OCI-LY1 (cell line): ENCODE measurements at regions not wholly inside any gene's neighbourhood (a gene's known extent, or its start where the extent isn't known, plus 50 kb on each side); places are given as distances from the start of the nearest gene placed in this dataset.
"Not testable (repeated sequence)": the region's sequence is repeated elsewhere in the genome, so short reads cannot be mapped to it uniquely, and the experiment has no call there.

Experiments
- H2AFZ ChIP-seq: fragments of 200-600 bp; sonication (generic), shearing (Covaris generic); 2 replicates; pipeline ENCODE4 v1.6.0; 2014; ENCODE audit warnings: antibody characterized with exemption, mild to moderate bottlenecking, low read length
- H3F3A ChIP-seq: fragments of 200-600 bp; sonication (generic), shearing (Covaris generic); 2 replicates; pipeline ENCODE4 v1.6.0; 2014; ENCODE audit warnings: mild to moderate bottlenecking, antibody characterized with exemption, low read length, moderate library complexity; ENCODE audit not compliant: insufficient read depth
- H3K27ac ChIP-seq: fragments of 200-600 bp; sonication (generic); 2 replicates; pipeline ENCODE4 v1.5.1; 2014; ENCODE audit warnings: low read length, mixed run types, mild to moderate bottlenecking, low read depth; ENCODE audit not compliant: poor library complexity, severe bottlenecking
- H3K27me3 ChIP-seq: fragments of 200-600 bp; sonication (generic); 2 replicates; pipeline ENCODE4 v1.6.0; 2014; ENCODE audit warnings: antibody characterized with exemption, mild to moderate bottlenecking, low read length, moderate library complexity; ENCODE audit not compliant: insufficient read depth
- H3K36me3 ChIP-seq: fragments of 200-600 bp; sonication (generic); 2 replicates; pipeline ENCODE4 v1.6.1; 2014; ENCODE audit warnings: mild to moderate bottlenecking, antibody characterized with exemption, low read length, moderate library complexity, mixed read lengths; ENCODE audit not compliant: insufficient read depth
- H3K4me1 ChIP-seq: fragments of 200-600 bp; sonication (generic); 2 replicates; pipeline ENCODE4 v1.5.1; 2014; ENCODE audit warnings: mild to moderate bottlenecking, low read length, moderate library complexity; ENCODE audit not compliant: insufficient read depth, severe bottlenecking
- H3K4me2 ChIP-seq: fragments of 200-600 bp; sonication (generic), shearing (Covaris generic); 2 replicates; pipeline ENCODE4 v1.6.1; 2014; ENCODE audit warnings: low read length
- H3K4me3 ChIP-seq: fragments of 200-600 bp; sonication (generic); 2 replicates; pipeline ENCODE4 v1.5.1; 2014; ENCODE audit warnings: low read length, low read depth, mild to moderate bottlenecking, mixed read lengths; ENCODE audit not compliant: poor library complexity, severe bottlenecking
- H3K79me2 ChIP-seq: fragments of 200-600 bp; shearing (Covaris generic); 2 replicates; pipeline ENCODE4 v1.6.1; 2016; ENCODE audit warnings: mixed run types, low read length, mixed read lengths; ENCODE audit not compliant: insufficient read depth
- H3K9ac ChIP-seq: fragments of 200-600 bp; sonication (generic), shearing (Covaris generic); 2 replicates; pipeline ENCODE4 v1.6.1; 2014; ENCODE audit warnings: mild to moderate bottlenecking, low read length, mixed read lengths
- H3K9me2 ChIP-seq: fragments of 200-600 bp; sonication (generic), shearing (Covaris generic); 2 replicates; pipeline ENCODE4 v1.6.1; 2014; ENCODE audit warnings: low read depth, mild to moderate bottlenecking, low read length, mixed read lengths
- H3K9me3 ChIP-seq: fragments of 200-600 bp; shearing (Covaris generic); 2 replicates; pipeline ENCODE4 v1.6.1; 2014; ENCODE audit warnings: low read length, mixed read lengths
- H4K20me1 ChIP-seq: fragments of 200-600 bp; sonication (generic), shearing (Covaris generic); 2 replicates; pipeline ENCODE4 v1.6.0; 2016; ENCODE audit warnings: mild to moderate bottlenecking, low read length; ENCODE audit not compliant: insufficient read depth
- CTCF ChIP-seq: fragments of 200-600 bp; sonication (generic), shearing (Covaris generic); IDR thresholded peaks from 2 replicates; pipeline ENCODE4 v1.5.1; 2017; ENCODE audit warnings: mild to moderate bottlenecking, antibody characterized with exemption, low read length, moderate library complexity, mixed read lengths
- EZH2 ChIP-seq: fragments of 200-600 bp; sonication (generic), shearing (Covaris generic); IDR thresholded peaks from 2 replicates; pipeline ENCODE4 v1.8.0; 2017; ENCODE audit warnings: borderline replicate concordance, mixed run types, mild to moderate bottlenecking, antibody characterized with exemption, low read length, moderate library complexity, mixed read lengths

GRCh38 chr17:22090263-22090935, 398.1 kb downstream of the KCNJ18 start:
- H3F3A ChIP-seq, result no peaks in the 10 kb centered on the region
- no peaks in the 10 kb centered on the region for H4K20me1 ChIP-seq
- H3K9me2 ChIP-seq, result no peaks in the 10 kb centered on the region
- H3K9me3 ChIP-seq, result no peaks in the 10 kb centered on the region
- no peak overlapping the region for H3K9ac ChIP-seq
- peak overlapping the region; percentile 16 for H3K4me3 ChIP-seq
- no peak overlapping the region for H2AFZ ChIP-seq
- TF ChIP-seq EZH2 (no peak), CTCF (no peak)
- peaks cover 26% of the 10 kb centered on the region for H3K4me1 ChIP-seq
- H3K27ac ChIP-seq, result no peak overlapping the region
- no peaks in the 10 kb centered on the region for H3K79me2 ChIP-seq
- no peak overlapping the region for H3K4me2 ChIP-seq
- no peaks in the 10 kb centered on the region for H3K27me3 ChIP-seq
- no peaks in the 10 kb centered on the region for H3K36me3 ChIP-seq

GRCh38 chr17:22091041-22091679, 398.8 kb downstream of the KCNJ18 start:
- H3K9me3 ChIP-seq, H4K20me1 ChIP-seq, H3K9me2 ChIP-seq, H3K27me3 ChIP-seq, H3K4me2 ChIP-seq, H3F3A ChIP-seq, H3K4me3 ChIP-seq, H3K79me2 ChIP-seq, H3K36me3 ChIP-seq, H3K9ac ChIP-seq, H2AFZ ChIP-seq, H3K27ac ChIP-seq: not testable (repeated sequence)
- peaks cover 30% of the 10 kb centered on the region for H3K4me1 ChIP-seq

DNA sequence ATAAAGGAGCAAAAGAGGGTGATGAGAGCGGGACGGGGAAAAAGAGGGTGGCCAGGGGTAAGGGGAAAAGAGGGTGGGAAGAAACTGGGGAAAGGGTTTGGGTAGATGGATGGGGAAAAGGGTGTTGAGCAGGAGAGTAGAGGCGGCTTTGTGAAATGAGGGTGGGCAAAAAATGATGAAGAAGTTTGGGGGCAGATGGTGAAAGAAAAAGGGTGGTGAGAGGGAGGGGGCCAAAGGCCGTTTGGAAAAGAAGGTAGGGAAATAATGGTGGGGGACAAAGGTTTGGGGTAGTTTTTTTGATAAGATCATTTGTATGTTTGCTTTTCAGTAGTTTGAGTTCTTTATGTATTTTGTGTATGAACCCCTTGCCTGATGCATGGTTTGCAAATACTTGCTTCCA, 399.5 kb downstream of the KCNJ18 start:
- H3K4me3 ChIP-seq, H3K79me2 ChIP-seq, H3K27me3 ChIP-seq, H3F3A ChIP-seq, H3K36me3 ChIP-seq, H3K4me2 ChIP-seq, H3K9ac ChIP-seq, H2AFZ ChIP-seq, H3K9me3 ChIP-seq, H4K20me1 ChIP-seq, H3K27ac ChIP-seq, H3K9me2 ChIP-seq: not testable (repeated sequence)
- peaks cover 30% of the 10 kb centered on the region for H3K4me1 ChIP-seq

DNA sequence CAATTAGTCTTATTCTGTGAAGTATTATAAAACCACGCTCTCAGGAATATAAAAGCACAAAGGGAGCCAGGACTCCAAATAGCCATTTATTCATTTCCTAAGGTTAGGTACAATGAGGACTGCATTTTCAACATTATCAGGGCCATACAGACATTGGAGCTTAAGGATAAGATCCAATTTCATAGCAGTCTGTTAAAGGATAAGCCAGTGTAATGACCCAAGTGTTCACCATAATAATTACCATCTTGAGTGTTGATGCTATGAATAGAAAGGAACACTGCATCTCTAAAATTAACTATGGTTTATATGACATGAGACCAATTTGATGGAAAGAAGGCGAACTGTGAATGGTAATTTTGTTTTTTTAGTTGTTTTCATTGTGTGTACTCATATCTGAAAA, 403.1 kb downstream of the KCNJ18 start:
- H2AFZ ChIP-seq, H3K27me3 ChIP-seq, H3K36me3 ChIP-seq, H3K9me2 ChIP-seq, H3K4me3 ChIP-seq, H3K4me2 ChIP-seq, H3K79me2 ChIP-seq, H3F3A ChIP-seq, H4K20me1 ChIP-seq, H3K9ac ChIP-seq, H3K27ac ChIP-seq, H3K9me3 ChIP-seq: not testable (repeated sequence)
- H3K4me1 ChIP-seq, result peaks cover 23% of the 10 kb centered on the region

DNA sequence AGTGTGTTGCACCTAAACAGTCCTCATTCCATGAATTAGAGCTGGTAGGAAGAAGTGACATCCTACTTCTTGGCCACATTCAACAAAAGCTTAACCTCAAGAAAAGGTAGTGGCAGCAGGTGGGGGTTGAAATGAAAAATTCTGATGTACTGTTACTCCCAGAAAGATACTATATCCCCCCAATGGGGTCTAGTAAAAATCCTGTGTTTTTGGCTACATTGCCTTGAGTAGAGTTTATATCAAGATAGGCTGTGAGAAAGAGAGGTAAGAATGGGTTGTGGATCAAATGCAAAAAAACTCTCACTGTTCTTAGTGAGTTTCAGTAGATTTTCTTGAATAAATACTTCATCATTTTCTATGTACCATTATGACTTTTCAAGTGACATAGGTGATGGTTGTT, 407.3 kb downstream of the KCNJ18 start:
- H3K79me2 ChIP-seq, H3K9me3 ChIP-seq, H4K20me1 ChIP-seq, H3K27me3 ChIP-seq, H2AFZ ChIP-seq, H3K9me2 ChIP-seq, H3K27ac ChIP-seq, H3K4me3 ChIP-seq, H3K4me2 ChIP-seq, H3F3A ChIP-seq, H3K4me1 ChIP-seq, H3K9ac ChIP-seq, H3K36me3 ChIP-seq: not testable (repeated sequence)
